ENCODE measurements at regions not wholly inside any gene's neighbourhood (a gene's known extent, or its start where the extent isn't known, plus 50 kb on each side); places are given as distances from the start of the nearest gene placed in this dataset.

DNA sequence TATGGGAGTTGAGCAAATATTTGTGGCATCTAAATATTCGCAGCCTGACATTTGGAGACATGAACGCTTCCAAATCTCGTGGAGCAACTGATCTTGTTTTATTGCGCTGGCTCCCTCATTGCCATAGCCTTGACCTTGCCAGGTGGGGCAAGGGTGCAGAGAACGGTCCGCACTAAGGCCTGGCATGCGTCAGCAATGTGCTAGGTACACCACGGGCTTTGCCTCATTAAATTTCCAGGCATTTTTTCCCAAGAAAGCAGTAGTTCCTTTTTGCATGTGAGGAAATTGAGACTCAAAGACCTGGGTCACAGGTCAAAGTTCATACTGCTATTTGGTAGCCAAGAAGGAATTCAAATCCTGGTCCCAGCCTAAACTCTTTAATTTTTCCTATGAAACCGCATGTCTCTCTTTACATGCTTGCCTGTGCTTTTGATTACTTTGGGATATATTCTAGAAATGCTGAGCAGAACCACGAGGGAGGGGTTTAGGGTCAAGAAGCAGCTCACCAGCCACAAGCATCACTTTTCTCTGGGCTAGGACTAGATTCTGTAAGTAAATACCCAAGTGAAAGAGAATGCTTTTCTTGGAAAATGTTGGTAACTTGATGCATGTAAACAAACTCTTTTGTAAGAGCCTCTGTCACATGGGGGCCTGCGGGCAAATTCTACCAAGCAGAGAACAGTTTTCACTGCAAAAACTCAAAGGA is 891.6 kb downstream of the VRK1 start:
- H3K9me3 ChIP-seq: no peaks in the 10 kb centered on the region
- TF ChIP-seq CTCF (IDR thresholded peaks at IDR 0.05; ENCODE audit: insufficient read depth in 1 of 2, low read depth in 1 of 2, low read length in 1 of 2, severe bottlenecking in 1 of 2, unreplicated experiment in 1 of 2): no peak
- BruUV-seq (replicated peaks): no TSS peak
- no peaks in the 10 kb centered on the region for H3K4me1 Mint-ChIP-seq (ENCODE audit: low read depth, unreplicated experiment)
- no peaks in the 10 kb centered on the region for H3K27me3 ChIP-seq (replicated peaks; ENCODE audit: control insufficient read depth, insufficient read depth, low read length)
- H3K27ac Mint-ChIP-seq (ENCODE audit: unreplicated experiment): no peak overlapping the region
- H3K4me1 ChIP-seq: no peaks in the 10 kb centered on the region
- POLR2A ChIA-PET: no interaction called here
- H3K9me3 Mint-ChIP-seq (ENCODE audit: unreplicated experiment): peaks cover 10% of the 10 kb centered on the region
- no peak overlapping the region for H3K4me3 Mint-ChIP-seq (ENCODE audit: unreplicated experiment)
- H3K27me3 Mint-ChIP-seq (ENCODE audit: insufficient read depth, unreplicated experiment): no peaks in the 10 kb centered on the region
- no peaks in the 10 kb centered on the region for H3K36me3 ChIP-seq (ENCODE audit: control insufficient read depth, insufficient read depth, low read length)
- H3K4me3 ChIP-seq (ENCODE audit: low read depth, low read length): no peak overlapping the region
- CTCF ChIA-PET: no interaction called here
- DNase-seq: no peak
- no peaks in the 10 kb centered on the region for H3K36me3 Mint-ChIP-seq (ENCODE audit: insufficient read depth, unreplicated experiment)
- intact Hi-C loops (cut with micrococcal nuclease; ENCODE audit: unreplicated experiment): no loop called here

DNA sequence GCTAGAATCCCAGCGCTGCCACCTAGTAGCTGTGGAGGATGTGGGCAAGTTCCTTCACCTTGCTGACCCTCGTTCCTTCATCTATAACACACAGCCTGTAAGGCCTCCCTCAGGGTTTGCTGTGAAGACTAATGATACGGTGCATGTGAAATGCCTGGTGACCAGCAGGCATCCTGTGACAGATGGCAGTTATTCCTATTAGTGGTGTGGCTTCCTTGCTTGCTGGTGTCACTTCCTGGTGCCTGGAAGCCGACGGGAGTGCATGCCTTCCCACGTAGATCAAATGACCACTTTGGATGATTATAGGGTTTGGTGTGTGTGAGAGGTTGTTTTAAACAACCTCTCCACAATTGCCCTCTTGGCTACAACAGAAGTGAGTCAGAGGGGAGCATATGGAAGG is 894.9 kb downstream of the VRK1 start:
- H3K27me3 ChIP-seq (replicated peaks; ENCODE audit: control insufficient read depth, insufficient read depth, low read length): no peaks in the 10 kb centered on the region
- H3K9me3 Mint-ChIP-seq (ENCODE audit: unreplicated experiment): peaks cover 10% of the 10 kb centered on the region
- intact Hi-C loops (cut with micrococcal nuclease; ENCODE audit: unreplicated experiment): no loop called here
- no peaks in the 10 kb centered on the region for H3K4me1 Mint-ChIP-seq (ENCODE audit: low read depth, unreplicated experiment)
- no peaks in the 10 kb centered on the region for H3K36me3 Mint-ChIP-seq (ENCODE audit: insufficient read depth, unreplicated experiment)
- no peaks in the 10 kb centered on the region for H3K9me3 ChIP-seq
- POLR2A ChIA-PET: no interaction called here
- no peak overlapping the region for H3K4me3 Mint-ChIP-seq (ENCODE audit: unreplicated experiment)
- no peak overlapping the region for H3K4me3 ChIP-seq (ENCODE audit: low read depth, low read length)
- CTCF ChIA-PET: no interaction called here
- no peak for TF ChIP-seq CTCF (IDR thresholded peaks at IDR 0.05; ENCODE audit: insufficient read depth in 1 of 2, low read depth in 1 of 2, low read length in 1 of 2, severe bottlenecking in 1 of 2, unreplicated experiment in 1 of 2)
- BruUV-seq (replicated peaks): no TSS peak
- no peak for DNase-seq
- no peaks in the 10 kb centered on the region for H3K27me3 Mint-ChIP-seq (ENCODE audit: insufficient read depth, unreplicated experiment)
- H3K4me1 ChIP-seq: no peaks in the 10 kb centered on the region
- H3K36me3 ChIP-seq (ENCODE audit: control insufficient read depth, insufficient read depth, low read length): no peaks in the 10 kb centered on the region
- no peak overlapping the region for H3K27ac Mint-ChIP-seq (ENCODE audit: unreplicated experiment)

- no peak overlapping the region for H3K4me3 ChIP-seq (ENCODE audit: low read depth, low read length)
- H3K27me3 ChIP-seq (replicated peaks; ENCODE audit: control insufficient read depth, insufficient read depth, low read length): no peaks in the 10 kb centered on the region
- Mint-ChIP-seq H3K27me3 (ENCODE audit: insufficient read depth, unreplicated experiment) (no peaks in the 10 kb centered on the region), H3K27ac (ENCODE audit: unreplicated experiment) (no peak overlapping the region), H3K36me3 (ENCODE audit: insufficient read depth, unreplicated experiment) (no peaks in the 10 kb centered on the region), H3K9me3 (ENCODE audit: unreplicated experiment) (peaks cover 13% of the 10 kb centered on the region), H3K4me3 (ENCODE audit: unreplicated experiment) (no peak overlapping the region), H3K4me1 (ENCODE audit: low read depth, unreplicated experiment) (no peaks in the 10 kb centered on the region)
- ChIA-PET CTCF (no interaction called here), POLR2A (no interaction called here)
- TF ChIP-seq CTCF (IDR thresholded peaks at IDR 0.05; ENCODE audit: insufficient read depth in 1 of 2, low read depth in 1 of 2, low read length in 1 of 2, severe bottlenecking in 1 of 2, unreplicated experiment in 1 of 2): no peak
- no peak for DNase-seq
- no peaks in the 10 kb centered on the region for H3K4me1 ChIP-seq
- no peaks in the 10 kb centered on the region for H3K9me3 ChIP-seq
- BruUV-seq (replicated peaks): no TSS peak
- no peaks in the 10 kb centered on the region for H3K36me3 ChIP-seq (ENCODE audit: control insufficient read depth, insufficient read depth, low read length)
- intact Hi-C loops (cut with micrococcal nuclease; ENCODE audit: unreplicated experiment): no loop called here
These were observed 898.3 kb downstream of the VRK1 start for GRCh38 chr14:97695456-97695981.

All from Caco-2 (cell line).